ENCODE measurements at regions not wholly inside any gene's neighbourhood (a gene's known extent, or its start where the extent isn't known, plus 50 kb on each side); places are given as distances from the start of the nearest gene placed in this dataset.

DNA sequence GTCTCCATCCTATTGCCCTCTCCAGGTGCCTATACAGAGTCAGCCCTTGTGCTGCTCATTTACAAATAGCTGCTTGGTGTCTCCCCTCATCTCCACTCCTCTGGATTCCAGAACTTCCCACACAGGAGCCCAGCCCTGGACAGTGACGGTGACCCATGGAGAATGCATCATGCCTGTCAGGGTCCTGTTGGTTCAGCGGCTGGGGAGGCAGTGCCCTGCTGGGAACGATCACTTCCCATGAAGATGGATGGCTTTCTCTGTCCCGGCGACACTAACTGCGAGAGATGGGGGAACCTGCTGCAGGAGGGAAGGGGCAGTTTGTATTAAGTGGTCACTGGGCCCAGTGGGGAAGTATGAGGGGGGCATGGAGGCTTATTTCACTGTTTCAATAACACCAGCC lies 395.0 kb upstream of the TBX3 start:
- TF ChIP-seq GABPA (IDR thresholded peaks at IDR 0.05 in 1 of 2, conservative IDR thresholded peaks at IDR 0.05 in 1 of 2) (no peak), HNF4A (conservative IDR thresholded peaks at IDR 0.05) (no peak), SP1 (IDR thresholded peaks at IDR 0.05) (no peak), CTCF (IDR thresholded peaks at IDR 0.05; ENCODE audit: low read depth, low read length, missing input control) (no peak), TAF1 (conservative IDR thresholded peaks at IDR 0.05) (no peak), NR2F2 (IDR thresholded peaks at IDR 0.05) (no peak)
- TF ChIP-seq, protein P1, sequence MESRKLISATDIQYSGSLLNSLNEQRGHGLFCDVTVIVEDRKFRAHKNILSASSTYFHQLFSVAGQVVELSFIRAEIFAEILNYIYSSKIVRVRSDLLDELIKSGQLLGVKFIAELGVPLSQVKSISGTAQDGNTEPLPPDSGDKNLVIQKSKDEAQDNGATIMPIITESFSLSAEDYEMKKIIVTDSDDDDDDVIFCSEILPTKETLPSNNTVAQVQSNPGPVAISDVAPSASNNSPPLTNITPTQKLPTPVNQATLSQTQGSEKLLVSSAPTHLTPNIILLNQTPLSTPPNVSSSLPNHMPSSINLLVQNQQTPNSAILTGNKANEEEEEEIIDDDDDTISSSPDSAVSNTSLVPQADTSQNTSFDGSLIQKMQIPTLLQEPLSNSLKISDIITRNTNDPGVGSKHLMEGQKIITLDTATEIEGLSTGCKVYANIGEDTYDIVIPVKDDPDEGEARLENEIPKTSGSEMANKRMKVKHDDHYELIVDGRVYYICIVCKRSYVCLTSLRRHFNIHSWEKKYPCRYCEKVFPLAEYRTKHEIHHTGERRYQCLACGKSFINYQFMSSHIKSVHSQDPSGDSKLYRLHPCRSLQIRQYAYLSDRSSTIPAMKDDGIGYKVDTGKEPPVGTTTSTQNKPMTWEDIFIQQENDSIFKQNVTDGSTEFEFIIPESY (IDR thresholded peaks at IDR 0.05), result no peak
- TF ChIP-seq, protein P2, sequence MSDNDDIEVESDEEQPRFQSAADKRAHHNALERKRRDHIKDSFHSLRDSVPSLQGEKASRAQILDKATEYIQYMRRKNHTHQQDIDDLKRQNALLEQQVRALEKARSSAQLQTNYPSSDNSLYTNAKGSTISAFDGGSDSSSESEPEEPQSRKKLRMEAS (IDR thresholded peaks at IDR 0.05), result no peak
- H3K9me3 ChIP-seq (ENCODE audit: control insufficient read depth in 4 of 4, low read length in 3 of 4), result peaks cover 0 to 3% (median 0%) of the 10 kb centered on the region in 4 donors
- H3K36me3 ChIP-seq (ENCODE audit: control insufficient read depth in 4 of 4, insufficient read depth in 3 of 4, low read depth in 1 of 4, low read length in 3 of 4), result no peaks in the 10 kb centered on the region
- H3K4me3 ChIP-seq (ENCODE audit: low read depth in 1 of 3, low read length in 3 of 3), result peak overlapping the region in 1 of 3 donors; percentile 8
- H3K27ac ChIP-seq (ENCODE audit: low read depth in 1 of 2, low read length in 2 of 2), result peak overlapping the region; percentile 56 to 75
- no peak for DNase-seq (ENCODE audit: low spot score)
- peaks cover 10 to 30% (median 25%) of the 10 kb centered on the region in 4 donors for H3K4me1 ChIP-seq (ENCODE audit: control insufficient read depth in 4 of 4, insufficient read depth in 4 of 4, low read length in 3 of 4)
- H3K9ac ChIP-seq (ENCODE audit: low read depth in 1 of 2, low read length in 2 of 2), result no peak overlapping the region
- 60% methylated on average over 6 of the region's 6 CpGs for WGBS
- no peaks in the 10 kb centered on the region for H3K27me3 ChIP-seq (ENCODE audit: control insufficient read depth in 4 of 4, insufficient read depth in 4 of 4, low read length in 3 of 4)

GRCh38 chr12:115078334-115078733 lies 394.4 kb upstream of the TBX3 start:
- Histone ChIP-seq H3K27ac (ENCODE audit: low read depth in 1 of 2, low read length in 2 of 2) (peak overlapping the region; percentile 56 to 75), H3K4me3 (ENCODE audit: low read depth in 1 of 3, low read length in 3 of 3) (peak overlapping the region in 1 of 3 donors; percentile 8), H3K9me3 (ENCODE audit: control insufficient read depth in 4 of 4, low read length in 3 of 4) (peaks cover 0 to 3% (median 0%) of the 10 kb centered on the region in 4 donors), H3K27me3 (ENCODE audit: control insufficient read depth in 4 of 4, insufficient read depth in 4 of 4, low read length in 3 of 4) (no peaks in the 10 kb centered on the region), H3K9ac (ENCODE audit: low read depth in 1 of 2, low read length in 2 of 2) (no peak overlapping the region), H3K4me1 (ENCODE audit: control insufficient read depth in 4 of 4, insufficient read depth in 4 of 4, low read length in 3 of 4) (peaks cover 10 to 30% (median 25%) of the 10 kb centered on the region in 4 donors), H3K36me3 (ENCODE audit: control insufficient read depth in 4 of 4, insufficient read depth in 3 of 4, low read depth in 1 of 4, low read length in 3 of 4) (no peaks in the 10 kb centered on the region)
- WGBS, result 33% methylated on average over 4 of the region's 4 CpGs
- no peak for DNase-seq (ENCODE audit: low spot score)
- peak; percentile 31 for TF ChIP-seq NR2F2 (IDR thresholded peaks at IDR 0.05)
- peak in 1 of 2 donors; percentile 31 for TF ChIP-seq EGR1 (IDR thresholded peaks at IDR 0.05; ENCODE audit: low read depth in 2 of 2)
- TF ChIP-seq CTCF (IDR thresholded peaks at IDR 0.05; ENCODE audit: low read depth, low read length, missing input control), result no peak
- TF ChIP-seq ATF3 (IDR thresholded peaks at IDR 0.05), result no peak
- TF ChIP-seq TAF1 (conservative IDR thresholded peaks at IDR 0.05), result no peak
- peak; percentile 81 for TF ChIP-seq YY1 (IDR thresholded peaks at IDR 0.05)
- TF ChIP-seq, protein P2 (IDR thresholded peaks at IDR 0.05), result peak; percentile 52
- TF ChIP-seq SP1 (IDR thresholded peaks at IDR 0.05), result peak; percentile 74
- TF ChIP-seq, protein P1 (IDR thresholded peaks at IDR 0.05), result peak; percentile 77
- TF ChIP-seq RXRA (IDR thresholded peaks at IDR 0.05), result peak; percentile 86 to 97
- peak; percentile 82 for TF ChIP-seq FOXA2 (IDR thresholded peaks at IDR 0.05)
- TF ChIP-seq, protein P3, sequence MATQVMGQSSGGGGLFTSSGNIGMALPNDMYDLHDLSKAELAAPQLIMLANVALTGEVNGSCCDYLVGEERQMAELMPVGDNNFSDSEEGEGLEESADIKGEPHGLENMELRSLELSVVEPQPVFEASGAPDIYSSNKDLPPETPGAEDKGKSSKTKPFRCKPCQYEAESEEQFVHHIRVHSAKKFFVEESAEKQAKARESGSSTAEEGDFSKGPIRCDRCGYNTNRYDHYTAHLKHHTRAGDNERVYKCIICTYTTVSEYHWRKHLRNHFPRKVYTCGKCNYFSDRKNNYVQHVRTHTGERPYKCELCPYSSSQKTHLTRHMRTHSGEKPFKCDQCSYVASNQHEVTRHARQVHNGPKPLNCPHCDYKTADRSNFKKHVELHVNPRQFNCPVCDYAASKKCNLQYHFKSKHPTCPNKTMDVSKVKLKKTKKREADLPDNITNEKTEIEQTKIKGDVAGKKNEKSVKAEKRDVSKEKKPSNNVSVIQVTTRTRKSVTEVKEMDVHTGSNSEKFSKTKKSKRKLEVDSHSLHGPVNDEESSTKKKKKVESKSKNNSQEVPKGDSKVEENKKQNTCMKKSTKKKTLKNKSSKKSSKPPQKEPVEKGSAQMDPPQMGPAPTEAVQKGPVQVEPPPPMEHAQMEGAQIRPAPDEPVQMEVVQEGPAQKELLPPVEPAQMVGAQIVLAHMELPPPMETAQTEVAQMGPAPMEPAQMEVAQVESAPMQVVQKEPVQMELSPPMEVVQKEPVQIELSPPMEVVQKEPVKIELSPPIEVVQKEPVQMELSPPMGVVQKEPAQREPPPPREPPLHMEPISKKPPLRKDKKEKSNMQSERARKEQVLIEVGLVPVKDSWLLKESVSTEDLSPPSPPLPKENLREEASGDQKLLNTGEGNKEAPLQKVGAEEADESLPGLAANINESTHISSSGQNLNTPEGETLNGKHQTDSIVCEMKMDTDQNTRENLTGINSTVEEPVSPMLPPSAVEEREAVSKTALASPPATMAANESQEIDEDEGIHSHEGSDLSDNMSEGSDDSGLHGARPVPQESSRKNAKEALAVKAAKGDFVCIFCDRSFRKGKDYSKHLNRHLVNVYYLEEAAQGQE (IDR thresholded peaks at IDR 0.05), result peak; percentile 86
- TF ChIP-seq GABPA (IDR thresholded peaks at IDR 0.05 in 1 of 2, conservative IDR thresholded peaks at IDR 0.05 in 1 of 2), result peak in 1 of 2 donors; percentile 31
- TF ChIP-seq RAD21 (IDR thresholded peaks at IDR 0.05), result peak; percentile 70 to 74
- TF ChIP-seq FOXA1 (IDR thresholded peaks at IDR 0.05), result peak; percentile 36
- TF ChIP-seq HNF4A (conservative IDR thresholded peaks at IDR 0.05), result peak; percentile 88 to 93
- peak; percentile 34 to 64 for TF ChIP-seq JUND (IDR thresholded peaks at IDR 0.05)
- TF ChIP-seq HNF4G (IDR thresholded peaks at IDR 0.05), result peak; percentile 58

Measured in liver (tissue), 8 donors.